ENCODE measurements at regions not wholly inside any gene's neighbourhood (a gene's known extent, or its start where the extent isn't known, plus 50 kb on each side); places are given as distances from the start of the nearest gene placed in this dataset.

GRCh38 chr4:96969455-96969854, 1129.6 kb downstream of the PDHA2 start:
- H3K4me3 ChIP-seq (ENCODE audit: low read depth, low read length): no peak overlapping the region
- TF ChIP-seq CTCF (conservative IDR thresholded peaks at IDR 0.05; ENCODE audit: low read depth, low read length): no peak
- no peak for DNase-seq (ENCODE audit: low read depth)

GRCh38 chr4:96972920-96973319, 1133.0 kb downstream of the PDHA2 start:
- no peak for TF ChIP-seq CTCF (conservative IDR thresholded peaks at IDR 0.05; ENCODE audit: low read depth, low read length)
- no peak for DNase-seq (ENCODE audit: low read depth)
- no peak overlapping the region for H3K4me3 ChIP-seq (ENCODE audit: low read depth, low read length)

GRCh38 chr4:96974295-96974694, 1134.4 kb downstream of the PDHA2 start:
- H3K4me3 ChIP-seq (ENCODE audit: low read depth, low read length): no peak overlapping the region
- no peak for DNase-seq (ENCODE audit: low read depth)
- TF ChIP-seq CTCF (conservative IDR thresholded peaks at IDR 0.05; ENCODE audit: low read depth, low read length): no peak

- no peak for TF ChIP-seq CTCF (conservative IDR thresholded peaks at IDR 0.05; ENCODE audit: low read depth, low read length)
- H3K4me3 ChIP-seq (ENCODE audit: low read depth, low read length): no peak overlapping the region
- peak; percentile 7 for DNase-seq (ENCODE audit: low read depth)
These were observed 1143.9 kb downstream of the PDHA2 start for GRCh38 chr4:96983830-96984229.

- no peak overlapping the region for H3K4me3 ChIP-seq (ENCODE audit: low read depth, low read length)
- DNase-seq (ENCODE audit: low read depth): no peak
- TF ChIP-seq CTCF (conservative IDR thresholded peaks at IDR 0.05; ENCODE audit: low read depth, low read length): no peak
These were observed 1146.9 kb downstream of the PDHA2 start for GRCh38 chr4:96986816-96987215.

GRCh38 chr4:96991083-96991482, 1151.2 kb downstream of the PDHA2 start:
- DNase-seq (ENCODE audit: low read depth): no peak
- no peak overlapping the region for H3K4me3 ChIP-seq (ENCODE audit: low read depth, low read length)
- no peak for TF ChIP-seq CTCF (conservative IDR thresholded peaks at IDR 0.05; ENCODE audit: low read depth, low read length)

- H3K4me3 ChIP-seq (ENCODE audit: low read depth, low read length): no peak overlapping the region
- no peak for DNase-seq (ENCODE audit: low read depth)
- TF ChIP-seq CTCF (conservative IDR thresholded peaks at IDR 0.05; ENCODE audit: low read depth, low read length): no peak
These were observed 1150.8 kb downstream of the STPG2 start for GRCh38 chr4:96992443-96992842.
